CD4-positive, alpha-beta memory T cell (primary cell): ENCODE measurements at regions not wholly inside any gene's neighbourhood (a gene's known extent, or its start where the extent isn't known, plus 50 kb on each side); places are given as distances from the start of the nearest gene placed in this dataset.

Experiments
- CTCF ChIA-PET: fragments of 350-600 bp; sonication (Branson Sonifier 250); formaldehyde crosslinking; loops from one replicate; lab custom pipeline; 2021; ENCODE audit warnings: inconsistent platforms; ENCODE audit not compliant: partially characterized antibody; lab: Charles Lee
- POLR2A ChIA-PET: fragments of 350-600 bp; sonication (Branson Sonifier 250); formaldehyde crosslinking; loops from one replicate; lab custom pipeline; 2021; ENCODE audit not compliant: partially characterized antibody; lab: Charles Lee
- DNase-seq, 5 donors: peaks; one replicate each; pipeline versions ENCODE4 v3.0.0 to v3.0.0-alpha.2; 2020 to 2022; ENCODE audit warnings: mixed read lengths in 1 of 5
- H3K27ac ChIP-seq: one replicate; pipeline ENCODE4 v1.7.0; 2013; ENCODE audit warnings: low read depth, low read length
- H3K27me3 ChIP-seq: 2 replicates; pipeline ENCODE4 v1.7.0; 2013; ENCODE audit warnings: mild to moderate bottlenecking, low read length, moderate library complexity; ENCODE audit not compliant: insufficient read depth
- H3K36me3 ChIP-seq: 2 replicates; pipeline ENCODE4 v1.7.0; 2013; ENCODE audit warnings: mild to moderate bottlenecking, low read length, moderate library complexity; ENCODE audit not compliant: insufficient read depth
- H3K4me1 ChIP-seq: 2 replicates; pipeline ENCODE4 v1.7.0; 2013; ENCODE audit warnings: mild to moderate bottlenecking, low read length, moderate library complexity; ENCODE audit not compliant: insufficient read depth
- H3K4me3 ChIP-seq, 2 donors: one replicate each; pipeline ENCODE4 v1.7.0; 2013; ENCODE audit warnings: low read length in 2 of 2, mild to moderate bottlenecking in 1 of 2
- H3K9me3 ChIP-seq, 2 donors: one replicate each; pipeline ENCODE4 v1.7.0; 2013; ENCODE audit warnings: low read length in 2 of 2, control low read depth in 1 of 2; ENCODE audit not compliant: control insufficient read depth in 1 of 2
- H3K27ac Mint-ChIP-seq, 7 donors: one replicate each; pipeline ENCODE4 v1.8.0; 2020 to 2021; ENCODE audit warnings: mixed read lengths in 7 of 7, mild to moderate bottlenecking in 6 of 7, inconsistent platforms in 3 of 7, moderate library complexity in 3 of 7
- H3K27me3 Mint-ChIP-seq, 2 donors: one replicate each; pipeline ENCODE4 v1.8.0; 2020 to 2021; ENCODE audit warnings: mixed read lengths in 2 of 2
- H3K36me3 Mint-ChIP-seq, 2 donors: one replicate each; pipeline ENCODE4 v1.8.0; 2020 to 2021; ENCODE audit warnings: mixed read lengths in 2 of 2, inconsistent platforms in 1 of 2, mild to moderate bottlenecking in 1 of 2
- H3K4me1 Mint-ChIP-seq, 4 donors: one replicate each; pipeline ENCODE4 v1.8.0; 2020 to 2021; ENCODE audit warnings: mixed read lengths in 4 of 4, mild to moderate bottlenecking in 1 of 4
- H3K4me3 Mint-ChIP-seq, 8 donors: one replicate each; pipeline ENCODE4 v1.8.0; 2020 to 2021; ENCODE audit warnings: mixed read lengths in 8 of 8, mild to moderate bottlenecking in 7 of 8, moderate library complexity in 6 of 8, inconsistent platforms in 3 of 8
- H3K9me3 Mint-ChIP-seq, 8 donors: one replicate each; pipeline ENCODE4 v1.8.0; 2020 to 2021; ENCODE audit warnings: mixed read lengths in 8 of 8, mild to moderate bottlenecking in 5 of 8, inconsistent platforms in 3 of 8, moderate library complexity in 1 of 8
- intact Hi-C: fragments of 100-400 bp; cut with micrococcal nuclease; formaldehyde crosslinking; loops from one replicate; pipeline ENCODE4 v1.15.1; 2023

- ChIA-PET CTCF (no interaction called here), POLR2A (no interaction called here)
- Mint-ChIP-seq H3K4me1 (no peaks in the 10 kb centered on the region), H3K27me3 (peaks cover 0 to 1% of the 10 kb centered on the region in 2 donors), H3K9me3 (peaks cover 0 to 3% (median 0%) of the 10 kb centered on the region in 8 donors), H3K36me3 (no peaks in the 10 kb centered on the region), H3K27ac (no peak overlapping the region), H3K4me3 (no peak overlapping the region)
- H3K27ac ChIP-seq, result no peak overlapping the region
- no peaks in the 10 kb centered on the region for H3K4me1 ChIP-seq
- no peak overlapping the region for H3K4me3 ChIP-seq
- H3K36me3 ChIP-seq, result no peaks in the 10 kb centered on the region
- no peak for DNase-seq
- H3K9me3 ChIP-seq, result no peaks in the 10 kb centered on the region
- intact Hi-C loops, result no loop called here
- H3K27me3 ChIP-seq, result no peaks in the 10 kb centered on the region
Observed at GRCh38 chr3:191518861-191519260, 57.9 kb downstream of the PYDC2 start.

- H3K4me1 ChIP-seq, result no peaks in the 10 kb centered on the region
- DNase-seq, result no peak
- no peaks in the 10 kb centered on the region for H3K9me3 Mint-ChIP-seq
- no peak overlapping the region for H3K27ac ChIP-seq
- H3K9me3 ChIP-seq, result no peaks in the 10 kb centered on the region
- no peaks in the 10 kb centered on the region for H3K36me3 Mint-ChIP-seq
- H3K4me3 Mint-ChIP-seq, result no peak overlapping the region
- CTCF ChIA-PET, result no interaction called here
- peaks cover 0 to 1% of the 10 kb centered on the region in 2 donors for H3K27me3 Mint-ChIP-seq
- no peaks in the 10 kb centered on the region for H3K4me1 Mint-ChIP-seq
- no peaks in the 10 kb centered on the region for H3K27me3 ChIP-seq
- intact Hi-C loops, result no loop called here
- H3K27ac Mint-ChIP-seq, result no peak overlapping the region
- POLR2A ChIA-PET, result no interaction called here
- H3K4me3 ChIP-seq, result no peak overlapping the region
- H3K36me3 ChIP-seq, result no peaks in the 10 kb centered on the region
Observed at GRCh38 chr3:191521055-191521454, 60.1 kb downstream of the PYDC2 start.

GRCh38 chr3:191523148-191523547, 62.2 kb downstream of the PYDC2 start:
- Mint-ChIP-seq H3K27ac (no peak overlapping the region), H3K4me3 (no peak overlapping the region), H3K27me3 (no peaks in the 10 kb centered on the region), H3K36me3 (no peaks in the 10 kb centered on the region), H3K4me1 (no peaks in the 10 kb centered on the region), H3K9me3 (peaks cover 0 to 4% (median 0%) of the 10 kb centered on the region in 8 donors)
- intact Hi-C loops, result no loop called here
- H3K36me3 ChIP-seq, result no peaks in the 10 kb centered on the region
- no peaks in the 10 kb centered on the region for H3K9me3 ChIP-seq
- no peaks in the 10 kb centered on the region for H3K27me3 ChIP-seq
- ChIA-PET CTCF (no interaction called here), POLR2A (no interaction called here)
- H3K4me1 ChIP-seq, result no peaks in the 10 kb centered on the region
- DNase-seq, result no peak
- H3K4me3 ChIP-seq, result no peak overlapping the region
- no peak overlapping the region for H3K27ac ChIP-seq

- DNase-seq, result no peak
- Histone ChIP-seq H3K27me3 (no peaks in the 10 kb centered on the region), H3K4me1 (no peaks in the 10 kb centered on the region), H3K27ac (no peak overlapping the region), H3K4me3 (no peak overlapping the region), H3K9me3 (no peaks in the 10 kb centered on the region), H3K36me3 (no peaks in the 10 kb centered on the region)
- no peaks in the 10 kb centered on the region for H3K36me3 Mint-ChIP-seq
- H3K4me3 Mint-ChIP-seq, result no peak overlapping the region
- H3K27me3 Mint-ChIP-seq, result no peaks in the 10 kb centered on the region
- ChIA-PET POLR2A (no interaction called here), CTCF (no interaction called here)
- intact Hi-C loops, result no loop called here
- no peaks in the 10 kb centered on the region for H3K4me1 Mint-ChIP-seq
- no peak overlapping the region for H3K27ac Mint-ChIP-seq
- H3K9me3 Mint-ChIP-seq, result peaks cover 0 to 4% (median 0%) of the 10 kb centered on the region in 8 donors
Observed at GRCh38 chr3:191528589-191528988, 67.6 kb downstream of the PYDC2 start.

- Mint-ChIP-seq H3K4me1 (no peaks in the 10 kb centered on the region), H3K27me3 (no peaks in the 10 kb centered on the region), H3K4me3 (no peak overlapping the region), H3K36me3 (no peaks in the 10 kb centered on the region), H3K27ac (no peak overlapping the region), H3K9me3 (peaks cover 0 to 4% (median 0%) of the 10 kb centered on the region in 8 donors)
- no peak overlapping the region for H3K4me3 ChIP-seq
- DNase-seq, result no peak
- H3K27ac ChIP-seq, result no peak overlapping the region
- H3K9me3 ChIP-seq, result no peaks in the 10 kb centered on the region
- ChIA-PET POLR2A (no interaction called here), CTCF (no interaction called here)
- no peaks in the 10 kb centered on the region for H3K36me3 ChIP-seq
- H3K27me3 ChIP-seq, result no peaks in the 10 kb centered on the region
- H3K4me1 ChIP-seq, result no peaks in the 10 kb centered on the region
- intact Hi-C loops, result no loop called here
Observed at GRCh38 chr3:191529992-191530391, 69.0 kb downstream of the PYDC2 start.

GRCh38 chr3:191531434-191531972, 70.5 kb downstream of the PYDC2 start:
- POLR2A ChIA-PET, result no interaction called here

GRCh38 chr3:191543018-191543417, 82.1 kb downstream of the PYDC2 start:
- H3K4me3 Mint-ChIP-seq, result no peak overlapping the region
- Histone ChIP-seq H3K36me3 (no peaks in the 10 kb centered on the region), H3K27ac (no peak overlapping the region), H3K27me3 (no peaks in the 10 kb centered on the region), H3K9me3 (no peaks in the 10 kb centered on the region), H3K4me3 (no peak overlapping the region), H3K4me1 (no peaks in the 10 kb centered on the region)
- ChIA-PET CTCF (no interaction called here), POLR2A (no interaction called here)
- DNase-seq, result no peak
- no peaks in the 10 kb centered on the region for H3K4me1 Mint-ChIP-seq
- peaks cover 0 to 17% (median 5%) of the 10 kb centered on the region in 8 donors for H3K9me3 Mint-ChIP-seq
- no peaks in the 10 kb centered on the region for H3K36me3 Mint-ChIP-seq
- no peaks in the 10 kb centered on the region for H3K27me3 Mint-ChIP-seq
- no peak overlapping the region for H3K27ac Mint-ChIP-seq
- intact Hi-C loops, result no loop called here

More at GRCh38 chr3:191531434-191531972, 70.5 kb downstream of the PYDC2 start:
- peaks cover 0 to 4% (median 0%) of the 10 kb centered on the region in 8 donors for H3K9me3 Mint-ChIP-seq
- CTCF ChIA-PET, result no interaction called here
- no peaks in the 10 kb centered on the region for H3K27me3 ChIP-seq
- H3K36me3 ChIP-seq, result no peaks in the 10 kb centered on the region
- no peaks in the 10 kb centered on the region for H3K27me3 Mint-ChIP-seq
- no peak overlapping the region for H3K27ac Mint-ChIP-seq
- no peak overlapping the region for H3K4me3 Mint-ChIP-seq
- no peaks in the 10 kb centered on the region for H3K4me1 Mint-ChIP-seq
- no peaks in the 10 kb centered on the region for H3K4me1 ChIP-seq
- no peak overlapping the region for H3K27ac ChIP-seq
- no peaks in the 10 kb centered on the region for H3K36me3 Mint-ChIP-seq
- H3K4me3 ChIP-seq, result no peak overlapping the region
- intact Hi-C loops, result no loop called here
- no peaks in the 10 kb centered on the region for H3K9me3 ChIP-seq
- no peak for DNase-seq

GRCh38 chr3:191543897-191544296, 82.9 kb downstream of the PYDC2 start:
- Histone ChIP-seq H3K4me3 (no peak overlapping the region), H3K4me1 (no peaks in the 10 kb centered on the region), H3K27ac (no peak overlapping the region), H3K9me3 (no peaks in the 10 kb centered on the region), H3K36me3 (no peaks in the 10 kb centered on the region), H3K27me3 (no peaks in the 10 kb centered on the region)
- DNase-seq, result no peak
- POLR2A ChIA-PET, result no interaction called here
- CTCF ChIA-PET, result interaction anchor here (0.6 kb wide), 1 partner anchor 121 kb away, joined by 3 read pairs; no protein-coding TSS in a partner anchor
- intact Hi-C loops, result no loop called here
- H3K36me3 Mint-ChIP-seq, result no peaks in the 10 kb centered on the region
- H3K27ac Mint-ChIP-seq, result no peak overlapping the region
- no peaks in the 10 kb centered on the region for H3K27me3 Mint-ChIP-seq
- peaks cover 0 to 20% (median 8%) of the 10 kb centered on the region in 8 donors for H3K9me3 Mint-ChIP-seq
- no peak overlapping the region for H3K4me3 Mint-ChIP-seq
- no peaks in the 10 kb centered on the region for H3K4me1 Mint-ChIP-seq
